HL-60 (cell line): ENCODE measurements at regions not wholly inside any gene's neighbourhood (a gene's known extent, or its start where the extent isn't known, plus 50 kb on each side); places are given as distances from the start of the nearest gene placed in this dataset.

Source experiments
- CTCF ChIP-seq: IDR thresholded peaks from one replicate; pipeline ENCODE4 v1.5.1; 2011; ENCODE audit warnings: low read length, control low read depth, inconsistent platforms; ENCODE audit not compliant: insufficient read depth
- GABPA ChIP-seq: IDR thresholded peaks from 2 replicates; pipeline ENCODE4 v1.6.1; 2012; ENCODE audit warnings: low read depth
- REST ChIP-seq: IDR thresholded peaks from 2 replicates; pipeline ENCODE4 v1.6.1; 2012; ENCODE audit warnings: low read depth; ENCODE audit not compliant: insufficient replicate concordance

- TF ChIP-seq REST (no peak), CTCF (no peak), GABPA (no peak)
Observed at GRCh38 chr7:40983111-40983510, 719.8 kb downstream of the INHBA start.
